ENCODE measurements at regions not wholly inside any gene's neighbourhood (a gene's known extent, or its start where the extent isn't known, plus 50 kb on each side); places are given as distances from the start of the nearest gene placed in this dataset.
"Not testable (repeated sequence)": the region's sequence is repeated elsewhere in the genome, so short reads cannot be mapped to it uniquely, and the experiment has no call there.

- Histone ChIP-seq H3K4me3 (no peak overlapping the region), H3K27ac (no peak overlapping the region)
- DNase-seq (ENCODE audit: low spot score): no peak
- TF ChIP-seq CTCF (IDR thresholded peaks at IDR 0.05): no peak
Observed at GRCh38 chr16:51237861-51238378, 86.8 kb upstream of the SALL1 start.

- no peak overlapping the region for H3K27ac ChIP-seq
- DNase-seq (ENCODE audit: low spot score): no peak
- no peak overlapping the region for H3K4me3 ChIP-seq
- TF ChIP-seq CTCF (IDR thresholded peaks at IDR 0.05): no peak
Observed at GRCh38 chr16:51237207-51237606, 86.1 kb upstream of the SALL1 start.

- no peak for TF ChIP-seq CTCF (IDR thresholded peaks at IDR 0.05)
- Histone ChIP-seq H3K27ac (no peak overlapping the region), H3K4me3 (no peak overlapping the region)
- DNase-seq (ENCODE audit: low spot score): no peak
Observed at GRCh38 chr16:51236583-51236982, 85.5 kb upstream of the SALL1 start.

GRCh38 chr16:51231702-51232101 lies 80.6 kb upstream of the SALL1 start:
- no peak for DNase-seq (ENCODE audit: low spot score)
- no peak for TF ChIP-seq CTCF (IDR thresholded peaks at IDR 0.05)
- Histone ChIP-seq H3K27ac (no peak overlapping the region), H3K4me3 (no peak overlapping the region)

- DNase-seq (ENCODE audit: low spot score); H3K27ac ChIP-seq; H3K4me3 ChIP-seq: not testable (repeated sequence)
Observed at GRCh38 chr16:51230035-51230434, 79.0 kb upstream of the SALL1 start.

- no peak for DNase-seq (ENCODE audit: low spot score)
- TF ChIP-seq CTCF (IDR thresholded peaks at IDR 0.05): no peak
- H3K27ac ChIP-seq: no peak overlapping the region
- H3K4me3 ChIP-seq: no peak overlapping the region
Observed at GRCh38 chr16:51228097-51228659, 77.1 kb upstream of the SALL1 start.

- H3K27ac ChIP-seq: no peak overlapping the region
- no peak for TF ChIP-seq CTCF (IDR thresholded peaks at IDR 0.05)
- H3K4me3 ChIP-seq: no peak overlapping the region
Observed at GRCh38 chr16:51225878-51226277, 74.8 kb upstream of the SALL1 start.

More at GRCh38 chr16:51225878-51226277, 74.8 kb upstream of the SALL1 start:
- DNase-seq (ENCODE audit: low spot score): no peak
